Fibroblast of lung (primary cell): ENCODE measurements at regions not wholly inside any gene's neighbourhood (a gene's known extent, or its start where the extent isn't known, plus 50 kb on each side); places are given as distances from the start of the nearest gene placed in this dataset.
"Not testable (repeated sequence)": the region's sequence is repeated elsewhere in the genome, so short reads cannot be mapped to it uniquely, and the experiment has no call there.

Source experiments
- DNase-seq, 2 donors: peaks; one replicate each; pipeline versions ENCODE4 v3.0.0 to v3.0.0-alpha.2; 2010; ENCODE audit warnings: low read depth in 2 of 2
- H2AFZ ChIP-seq: 2 replicates; pipeline ENCODE4 v1.5.1; 2012; ENCODE audit warnings: low read length, control low read depth, inconsistent platforms
- H3K27ac ChIP-seq: 2 replicates; pipeline ENCODE4 v1.5.1; 2011; ENCODE audit warnings: low read length, control low read depth; ENCODE audit not compliant: insufficient read depth
- H3K27me3 ChIP-seq: 2 replicates; pipeline ENCODE4 v1.5.1; 2011; ENCODE audit warnings: mild to moderate bottlenecking, low read length; ENCODE audit not compliant: control insufficient read depth, insufficient read depth
- H3K36me3 ChIP-seq: 2 replicates; pipeline ENCODE4 v1.5.1; 2011; ENCODE audit warnings: low read length; ENCODE audit not compliant: control insufficient read depth, insufficient read depth
- H3K4me1 ChIP-seq: 2 replicates; pipeline ENCODE4 v1.5.1; 2011; ENCODE audit warnings: low read length; ENCODE audit not compliant: control insufficient read depth, insufficient read depth; ENCODE audit errors: extremely low read depth
- H3K4me2 ChIP-seq: 2 replicates; pipeline ENCODE4 v1.5.1; 2011; ENCODE audit warnings: low read length, control low read depth; ENCODE audit not compliant: insufficient read depth; ENCODE audit errors: extremely low read depth
- H3K4me3 ChIP-seq, 4 experiments: fragments of 200-600 bp in 1 of 4; sonication (generic) in 1 of 4; replicated peaks in 1 of 4; 2 replicates each; pipeline ENCODE4 v1.5.1; 2011 to 2016; ENCODE audit warnings: low read length in 4 of 4, low read depth in 3 of 4, mild to moderate bottlenecking in 3 of 4, control low read depth in 2 of 4, inconsistent platforms in 1 of 4, mixed read lengths in 1 of 4; ENCODE audit not compliant: insufficient read depth in 1 of 4; ENCODE audit errors: control extremely low read depth in 1 of 4
- H3K79me2 ChIP-seq: 2 replicates; pipeline ENCODE4 v1.5.1; 2012; ENCODE audit warnings: mild to moderate bottlenecking, low read length, inconsistent platforms; ENCODE audit not compliant: control insufficient read depth, insufficient read depth
- H3K9ac ChIP-seq: 2 replicates; pipeline ENCODE4 v1.5.1; 2011; ENCODE audit warnings: mild to moderate bottlenecking, low read length, control low read depth; ENCODE audit not compliant: insufficient read depth
- H3K9me3 ChIP-seq: 2 replicates; pipeline ENCODE4 v1.5.1; 2012; ENCODE audit warnings: low read depth, low read length; ENCODE audit not compliant: control insufficient read depth, insufficient read depth
- H4K20me1 ChIP-seq: 2 replicates; pipeline ENCODE4 v1.5.1; 2011; ENCODE audit warnings: low read length; ENCODE audit not compliant: control insufficient read depth, insufficient read depth; ENCODE audit errors: extremely low read depth
- CTCF ChIP-seq, 2 donors: IDR thresholded peaks in 1 of 2; conservative IDR thresholded peaks in 1 of 2; 1 replicate in 1 of 2; 2 replicates in 1 of 2; pipeline ENCODE4 v1.5.1; 2011 to 2012; ENCODE audit warnings: low read length in 2 of 2, control low read depth in 1 of 2, inconsistent platforms in 1 of 2, low read depth in 1 of 2, mild to moderate bottlenecking in 1 of 2

GRCh38 chr1:273772-274171, 177.7 kb downstream of the OR4F29 start:
- not testable (repeated sequence) for H3K27me3 ChIP-seq, H3K4me3 ChIP-seq, H3K36me3 ChIP-seq, H4K20me1 ChIP-seq, H3K4me1 ChIP-seq, H3K9me3 ChIP-seq, H3K4me2 ChIP-seq, H2AFZ ChIP-seq, DNase-seq, H3K27ac ChIP-seq, H3K9ac ChIP-seq, H3K79me2 ChIP-seq

- H3K27ac ChIP-seq, H3K36me3 ChIP-seq, H3K4me1 ChIP-seq, H3K79me2 ChIP-seq, H2AFZ ChIP-seq, H3K9ac ChIP-seq, H3K4me3 ChIP-seq, H4K20me1 ChIP-seq, H3K9me3 ChIP-seq, H3K4me2 ChIP-seq, H3K27me3 ChIP-seq: not testable (repeated sequence)
- peak; percentile 36 to 51 for TF ChIP-seq CTCF (conservative IDR thresholded peaks at IDR 0.05 in 1 of 2, IDR thresholded peaks at IDR 0.05 in 1 of 2; ENCODE audit: low read depth in 1 of 2, low read length in 2 of 2)
- DNase-seq: peak; percentile 28 to 64
Observed at GRCh38 chr1:267815-268214, 183.7 kb downstream of the OR4F29 start.
